ENCODE measurements at regions not wholly inside any gene's neighbourhood (a gene's known extent, or its start where the extent isn't known, plus 50 kb on each side); places are given as distances from the start of the nearest gene placed in this dataset.

DNA sequence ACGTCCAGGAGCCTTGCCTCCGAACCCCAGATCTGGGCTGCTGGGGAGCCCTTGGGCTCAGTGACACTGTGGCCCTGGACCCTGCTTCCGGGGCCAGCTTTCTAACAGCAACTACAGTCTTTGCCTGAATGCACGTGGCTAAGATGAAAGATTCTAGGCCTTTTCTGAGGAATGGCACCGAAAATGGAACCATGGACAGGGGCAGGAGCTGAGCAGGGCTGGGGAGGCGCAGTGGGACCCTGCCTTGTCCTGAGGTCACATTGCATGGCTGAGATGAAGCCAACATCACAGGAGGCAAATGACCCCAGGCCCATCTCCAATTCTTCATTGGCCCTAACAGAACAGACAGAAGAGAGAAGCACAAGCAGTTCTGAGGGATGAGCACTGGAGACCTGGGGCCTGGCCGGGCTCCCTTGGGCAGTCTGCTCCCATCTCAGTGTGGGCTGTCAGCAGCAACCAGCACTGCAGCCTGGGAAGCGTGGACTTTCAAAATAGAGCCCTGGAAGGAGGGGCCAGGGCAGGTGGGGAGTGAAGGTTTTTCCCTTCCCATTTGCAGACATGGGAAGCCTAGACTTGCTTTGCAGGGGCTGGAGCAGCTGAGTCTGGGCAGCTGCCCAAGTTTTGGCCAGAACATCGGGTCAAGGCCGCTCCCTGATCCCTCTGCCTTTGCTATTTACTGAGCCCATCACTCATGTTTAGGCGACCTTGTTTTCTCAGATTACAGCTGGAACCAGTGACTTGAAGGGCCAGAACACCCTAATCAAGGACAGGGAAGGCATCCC is 114.4 kb upstream of the TCERG1L start:
- 91% methylated on average over 9 of the region's 11 CpGs for WGBS (ENCODE audit: insufficient coverage)
- ChIA-PET CTCF (no interaction called here), POLR2A (no interaction called here)
- no peaks in the 10 kb centered on the region for H3K36me3 ChIP-seq (ENCODE audit: control insufficient read depth in 4 of 4, insufficient read depth in 4 of 4, low read length in 3 of 4)
- peaks cover 0 to 11% (median 4%) of the 10 kb centered on the region in 5 experiments for H3K27me3 ChIP-seq (replicated peaks in 2 of 5; ENCODE audit: control insufficient read depth in 4 of 5, insufficient read depth in 5 of 5, low read length in 4 of 5)
- DNase-seq = no peak
- no peak overlapping the region for H3K27ac ChIP-seq (ENCODE audit: insufficient read depth in 1 of 2, low read depth in 1 of 2, low read length in 2 of 2, poor library complexity in 1 of 2, severe bottlenecking in 2 of 2)
- H3K9me3 ChIP-seq (ENCODE audit: control extremely low read depth in 1 of 5, control insufficient read depth in 4 of 5, insufficient read depth in 2 of 5, low read depth in 1 of 5, low read length in 4 of 5) = no peaks in the 10 kb centered on the region
- no peaks in the 10 kb centered on the region for H3K4me1 ChIP-seq (ENCODE audit: control extremely low read depth in 1 of 4, control insufficient read depth in 4 of 4, insufficient read depth in 4 of 4, low read length in 3 of 4)
- no peak overlapping the region for H3K4me3 ChIP-seq (ENCODE audit: control insufficient read depth in 1 of 7, extremely low read depth in 1 of 7, insufficient read depth in 4 of 7, low read depth in 2 of 7, low read length in 6 of 7)

DNA sequence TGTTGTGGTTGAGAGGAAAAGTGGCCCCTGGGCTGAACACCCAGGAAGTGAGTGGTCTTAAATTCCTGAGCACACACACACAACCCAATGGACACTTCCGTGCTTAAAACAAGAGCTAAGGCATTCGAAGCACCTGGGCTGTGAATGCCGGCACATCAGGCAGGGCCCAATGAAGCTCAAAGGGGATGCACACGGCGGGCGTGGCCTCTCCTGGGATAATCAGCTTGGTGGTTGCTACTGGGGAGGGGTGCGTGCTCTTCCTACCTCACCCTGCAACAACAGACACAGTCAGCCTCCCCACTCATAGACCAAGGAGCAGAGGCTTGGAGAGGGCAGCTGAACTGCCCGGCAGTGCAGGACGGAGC is 115.0 kb upstream of the TCERG1L start:
- 82% methylated on average over 5 of the region's 9 CpGs for WGBS (ENCODE audit: insufficient coverage)
- Histone ChIP-seq H3K4me1 (ENCODE audit: control extremely low read depth in 1 of 4, control insufficient read depth in 4 of 4, insufficient read depth in 4 of 4, low read length in 3 of 4) (no peaks in the 10 kb centered on the region), H3K27ac (ENCODE audit: insufficient read depth in 1 of 2, low read depth in 1 of 2, low read length in 2 of 2, poor library complexity in 1 of 2, severe bottlenecking in 2 of 2) (no peak overlapping the region), H3K4me3 (ENCODE audit: control insufficient read depth in 1 of 7, extremely low read depth in 1 of 7, insufficient read depth in 4 of 7, low read depth in 2 of 7, low read length in 6 of 7) (no peak overlapping the region), H3K9me3 (ENCODE audit: control extremely low read depth in 1 of 5, control insufficient read depth in 4 of 5, insufficient read depth in 2 of 5, low read depth in 1 of 5, low read length in 4 of 5) (no peaks in the 10 kb centered on the region), H3K36me3 (ENCODE audit: control insufficient read depth in 4 of 4, insufficient read depth in 4 of 4, low read length in 3 of 4) (no peaks in the 10 kb centered on the region), H3K27me3 (replicated peaks in 2 of 5; ENCODE audit: control insufficient read depth in 4 of 5, insufficient read depth in 5 of 5, low read length in 4 of 5) (peaks cover 0 to 14% (median 4%) of the 10 kb centered on the region in 5 experiments)
- no peak for DNase-seq
- ChIA-PET POLR2A (no interaction called here), CTCF (no interaction called here)

DNA sequence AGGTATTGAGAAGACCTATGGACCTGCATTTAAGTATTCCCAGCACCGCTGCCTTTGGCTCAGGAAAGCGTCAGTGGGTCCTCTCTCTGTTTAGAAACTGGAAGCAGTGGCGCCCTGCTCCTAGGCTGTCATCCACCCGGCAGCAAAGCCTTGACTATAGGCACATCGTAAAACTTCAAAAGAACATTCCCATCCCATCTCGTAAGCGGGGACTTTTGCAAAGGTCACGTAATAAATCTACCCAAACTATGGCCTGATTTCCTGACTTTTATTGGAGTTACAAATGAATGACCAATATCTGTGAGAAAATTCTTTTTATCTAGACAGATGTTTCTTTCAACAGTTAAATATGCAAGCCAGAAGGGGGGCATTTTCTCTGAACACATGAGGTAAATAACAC is 115.8 kb upstream of the TCERG1L start:
- ChIA-PET POLR2A (no interaction called here), CTCF (no interaction called here)
- H3K9me3 ChIP-seq (ENCODE audit: control extremely low read depth in 1 of 5, control insufficient read depth in 4 of 5, insufficient read depth in 2 of 5, low read depth in 1 of 5, low read length in 4 of 5) = no peaks in the 10 kb centered on the region
- DNase-seq = no peak
- no peak overlapping the region for H3K4me3 ChIP-seq (ENCODE audit: control insufficient read depth in 1 of 7, extremely low read depth in 1 of 7, insufficient read depth in 4 of 7, low read depth in 2 of 7, low read length in 6 of 7)
- no peak overlapping the region for H3K27ac ChIP-seq (ENCODE audit: insufficient read depth in 1 of 2, low read depth in 1 of 2, low read length in 2 of 2, poor library complexity in 1 of 2, severe bottlenecking in 2 of 2)
- H3K4me1 ChIP-seq (ENCODE audit: control extremely low read depth in 1 of 4, control insufficient read depth in 4 of 4, insufficient read depth in 4 of 4, low read length in 3 of 4) = no peaks in the 10 kb centered on the region
- no peaks in the 10 kb centered on the region for H3K36me3 ChIP-seq (ENCODE audit: control insufficient read depth in 4 of 4, insufficient read depth in 4 of 4, low read length in 3 of 4)
- WGBS (ENCODE audit: insufficient coverage) = 28% methylated on average over 4 of the region's 8 CpGs
- peaks cover 0 to 21% (median 4%) of the 10 kb centered on the region in 5 experiments for H3K27me3 ChIP-seq (replicated peaks in 2 of 5; ENCODE audit: control insufficient read depth in 4 of 5, insufficient read depth in 5 of 5, low read length in 4 of 5)

DNA sequence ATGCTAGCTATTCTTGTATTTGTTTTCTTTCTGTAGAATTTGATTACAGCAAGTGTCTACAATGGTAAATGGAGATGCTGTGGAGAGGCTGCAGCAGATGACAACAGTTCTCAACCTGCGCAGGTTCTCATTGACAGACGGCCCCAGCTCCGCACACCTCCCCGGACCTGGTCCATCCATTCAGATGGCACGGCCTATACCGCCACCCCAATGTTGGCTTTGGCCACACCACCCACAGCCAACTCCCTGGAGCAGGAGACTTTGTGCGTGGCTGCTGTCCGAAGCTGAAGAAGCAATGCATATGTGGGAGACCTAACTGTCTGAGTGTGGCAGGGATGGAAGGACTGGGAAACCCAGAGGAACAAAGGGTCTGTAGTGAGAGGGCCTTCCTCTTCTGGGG is 116.4 kb upstream of the TCERG1L start:
- H3K27me3 ChIP-seq (replicated peaks in 2 of 5; ENCODE audit: control insufficient read depth in 4 of 5, insufficient read depth in 5 of 5, low read length in 4 of 5) = peaks cover 0 to 24% (median 4%) of the 10 kb centered on the region in 5 experiments
- H3K27ac ChIP-seq (ENCODE audit: insufficient read depth in 1 of 2, low read depth in 1 of 2, low read length in 2 of 2, poor library complexity in 1 of 2, severe bottlenecking in 2 of 2) = no peak overlapping the region
- ChIA-PET POLR2A (no interaction called here), CTCF (no interaction called here)
- 100% methylated on average over 5 of the region's 8 CpGs for WGBS (ENCODE audit: insufficient coverage)
- no peaks in the 10 kb centered on the region for H3K9me3 ChIP-seq (ENCODE audit: control extremely low read depth in 1 of 5, control insufficient read depth in 4 of 5, insufficient read depth in 2 of 5, low read depth in 1 of 5, low read length in 4 of 5)
- no peaks in the 10 kb centered on the region for H3K4me1 ChIP-seq (ENCODE audit: control extremely low read depth in 1 of 4, control insufficient read depth in 4 of 4, insufficient read depth in 4 of 4, low read length in 3 of 4)
- no peak overlapping the region for H3K4me3 ChIP-seq (ENCODE audit: control insufficient read depth in 1 of 7, extremely low read depth in 1 of 7, insufficient read depth in 4 of 7, low read depth in 2 of 7, low read length in 6 of 7)
- DNase-seq = no peak
- no peaks in the 10 kb centered on the region for H3K36me3 ChIP-seq (ENCODE audit: control insufficient read depth in 4 of 4, insufficient read depth in 4 of 4, low read length in 3 of 4)

DNA sequence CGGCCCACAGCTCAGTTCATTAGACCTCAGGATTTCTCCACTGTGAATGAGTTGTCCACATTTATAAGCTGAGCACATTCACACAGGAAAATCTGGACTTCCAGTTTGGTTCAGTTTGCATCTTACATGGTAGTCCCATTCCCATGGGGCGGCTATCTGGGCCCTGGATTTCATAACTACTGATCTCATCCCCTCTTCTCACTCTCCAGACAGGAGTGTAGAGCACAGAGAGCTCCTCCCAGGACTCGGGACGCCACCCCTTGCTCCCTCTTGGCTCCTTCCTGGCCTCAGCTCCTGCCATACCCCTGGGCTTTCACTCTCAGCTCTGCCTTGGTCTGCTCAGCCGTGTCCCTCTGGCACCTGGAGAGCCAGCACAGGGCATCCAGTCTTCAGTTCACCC is 117.6 kb upstream of the TCERG1L start:
- Histone ChIP-seq H3K9me3 (ENCODE audit: control extremely low read depth in 1 of 5, control insufficient read depth in 4 of 5, insufficient read depth in 2 of 5, low read depth in 1 of 5, low read length in 4 of 5) (no peaks in the 10 kb centered on the region), H3K27me3 (replicated peaks in 2 of 5; ENCODE audit: control insufficient read depth in 4 of 5, insufficient read depth in 5 of 5, low read length in 4 of 5) (peaks cover 0 to 31% (median 4%) of the 10 kb centered on the region in 5 experiments), H3K27ac (ENCODE audit: insufficient read depth in 1 of 2, low read depth in 1 of 2, low read length in 2 of 2, poor library complexity in 1 of 2, severe bottlenecking in 2 of 2) (no peak overlapping the region), H3K4me1 (ENCODE audit: control extremely low read depth in 1 of 4, control insufficient read depth in 4 of 4, insufficient read depth in 4 of 4, low read length in 3 of 4) (no peaks in the 10 kb centered on the region), H3K36me3 (ENCODE audit: control insufficient read depth in 4 of 4, insufficient read depth in 4 of 4, low read length in 3 of 4) (no peaks in the 10 kb centered on the region), H3K4me3 (ENCODE audit: control insufficient read depth in 1 of 7, extremely low read depth in 1 of 7, insufficient read depth in 4 of 7, low read depth in 2 of 7, low read length in 6 of 7) (no peak overlapping the region)
- CTCF ChIA-PET = no interaction called here
- POLR2A ChIA-PET = no interaction called here
- DNase-seq = no peak
- 89% methylated on average over 4 of the region's 5 CpGs for WGBS (ENCODE audit: insufficient coverage)

DNA sequence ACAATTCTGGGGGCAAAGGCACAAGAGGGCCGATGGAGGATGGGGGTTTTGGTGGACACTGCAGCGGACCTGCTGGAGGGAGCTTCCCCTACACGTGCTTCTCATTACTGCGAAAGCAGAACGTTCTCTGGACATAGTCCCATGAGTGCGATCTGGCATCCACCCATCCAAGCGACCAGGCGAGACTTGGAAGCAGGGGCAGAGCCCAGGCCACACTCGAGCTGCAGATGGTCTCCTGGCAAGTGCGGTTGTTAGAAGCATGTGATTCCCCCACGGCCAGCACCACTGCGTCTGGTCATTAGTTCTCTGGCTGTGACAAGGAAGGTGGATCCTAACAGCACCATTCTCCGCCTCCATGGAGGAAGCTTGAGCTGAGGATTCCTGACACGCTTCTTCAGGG is 118.4 kb upstream of the TCERG1L start:
- Histone ChIP-seq H3K4me3 (ENCODE audit: control insufficient read depth in 1 of 7, extremely low read depth in 1 of 7, insufficient read depth in 4 of 7, low read depth in 2 of 7, low read length in 6 of 7) (no peak overlapping the region), H3K27ac (ENCODE audit: insufficient read depth in 1 of 2, low read depth in 1 of 2, low read length in 2 of 2, poor library complexity in 1 of 2, severe bottlenecking in 2 of 2) (no peak overlapping the region), H3K9me3 (ENCODE audit: control extremely low read depth in 1 of 5, control insufficient read depth in 4 of 5, insufficient read depth in 2 of 5, low read depth in 1 of 5, low read length in 4 of 5) (no peaks in the 10 kb centered on the region), H3K4me1 (ENCODE audit: control extremely low read depth in 1 of 4, control insufficient read depth in 4 of 4, insufficient read depth in 4 of 4, low read length in 3 of 4) (no peaks in the 10 kb centered on the region), H3K36me3 (ENCODE audit: control insufficient read depth in 4 of 4, insufficient read depth in 4 of 4, low read length in 3 of 4) (no peaks in the 10 kb centered on the region), H3K27me3 (replicated peaks in 2 of 5; ENCODE audit: control insufficient read depth in 4 of 5, insufficient read depth in 5 of 5, low read length in 4 of 5) (peaks cover 0 to 35% (median 4%) of the 10 kb centered on the region in 5 experiments)
- CTCF ChIA-PET = no interaction called here
- POLR2A ChIA-PET = no interaction called here
- no peak for DNase-seq
- WGBS (ENCODE audit: insufficient coverage) = 79% methylated on average over 14 of the region's 14 CpGs

DNA sequence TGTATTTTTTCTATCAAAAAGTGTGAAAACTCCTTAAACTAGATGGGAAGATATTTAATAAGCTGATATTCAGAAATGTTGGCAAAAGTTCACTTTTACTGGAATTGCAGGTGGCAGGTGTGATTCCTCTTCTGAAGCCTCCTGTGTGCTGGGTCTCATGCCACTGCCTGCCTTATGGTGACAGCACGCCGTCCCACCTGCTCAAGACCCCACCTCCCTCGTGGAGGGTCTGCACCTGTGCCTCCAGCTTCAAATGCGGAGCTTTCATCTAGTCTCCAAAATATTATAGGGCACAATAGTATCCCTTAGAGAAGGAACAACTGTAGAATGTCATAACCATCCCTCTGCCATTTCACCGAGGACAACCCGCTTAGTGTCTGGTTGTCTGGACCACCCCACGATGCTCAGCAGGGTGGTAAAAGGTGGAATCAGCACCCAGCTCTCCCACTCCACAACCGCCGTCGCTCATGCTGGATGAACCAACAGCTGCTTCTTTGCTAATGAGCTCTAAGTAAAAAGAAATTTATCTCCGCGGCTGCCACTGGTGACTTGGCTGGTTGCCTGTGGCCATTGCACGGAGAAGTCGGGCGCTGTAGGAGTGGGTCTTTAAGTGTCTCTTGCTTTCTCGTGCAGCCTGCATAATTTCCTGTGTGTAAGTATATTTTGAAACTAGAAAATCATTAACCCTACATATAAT is 119.3 kb upstream of the TCERG1L start:
- Histone ChIP-seq H3K9me3 (ENCODE audit: control extremely low read depth in 1 of 5, control insufficient read depth in 4 of 5, insufficient read depth in 2 of 5, low read depth in 1 of 5, low read length in 4 of 5) (no peaks in the 10 kb centered on the region), H3K4me1 (ENCODE audit: control extremely low read depth in 1 of 4, control insufficient read depth in 4 of 4, insufficient read depth in 4 of 4, low read length in 3 of 4) (no peaks in the 10 kb centered on the region), H3K27ac (ENCODE audit: insufficient read depth in 1 of 2, low read depth in 1 of 2, low read length in 2 of 2, poor library complexity in 1 of 2, severe bottlenecking in 2 of 2) (no peak overlapping the region), H3K4me3 (ENCODE audit: control insufficient read depth in 1 of 7, extremely low read depth in 1 of 7, insufficient read depth in 4 of 7, low read depth in 2 of 7, low read length in 6 of 7) (no peak overlapping the region), H3K27me3 (replicated peaks in 2 of 5; ENCODE audit: control insufficient read depth in 4 of 5, insufficient read depth in 5 of 5, low read length in 4 of 5) (peaks cover 0 to 36% (median 4%) of the 10 kb centered on the region in 5 experiments), H3K36me3 (ENCODE audit: control insufficient read depth in 4 of 4, insufficient read depth in 4 of 4, low read length in 3 of 4) (no peaks in the 10 kb centered on the region)
- DNase-seq = no peak
- ChIA-PET POLR2A (no interaction called here), CTCF (no interaction called here)
- 95% methylated on average over 9 of the region's 16 CpGs for WGBS (ENCODE audit: insufficient coverage)

Data from common myeloid progenitor, CD34-positive (primary cell).